DND-41 (cell line): ENCODE measurements at regions not wholly inside any gene's neighbourhood (a gene's known extent, or its start where the extent isn't known, plus 50 kb on each side); places are given as distances from the start of the nearest gene placed in this dataset.

Experiments used
- CTCF ChIP-seq: IDR thresholded peaks from 2 replicates; pipeline ENCODE4 v1.5.1; 2012; ENCODE audit warnings: borderline replicate concordance, low read length, moderate library complexity, mild to moderate bottlenecking; ENCODE audit not compliant: poor library complexity, severe bottlenecking; ENCODE audit errors: extremely low read depth
- EZH2 ChIP-seq: IDR thresholded peaks from 3 replicates; pipeline ENCODE4 v1.6.1; 2012; ENCODE audit warnings: borderline replicate concordance, low read depth, mild to moderate bottlenecking, moderate library complexity, low read length, inconsistent platforms; ENCODE audit not compliant: severe bottlenecking

GRCh38 chr11:21965221-21965620 lies 227.7 kb upstream of the ANO5 start:
- TF ChIP-seq EZH2 (no peak), CTCF (no peak)
